NCI-H1694 (cell line): ENCODE measurements at regions not wholly inside any gene's neighbourhood (a gene's known extent, or its start where the extent isn't known, plus 50 kb on each side); places are given as distances from the start of the nearest gene placed in this dataset.

ENCODE experiments used
- DNase-seq: peaks from one replicate; lab custom pipeline; 2025; lab: John Stamatoyannopoulos, UW

- DNase-seq: no peak
Observed at GRCh38 chr6:147716434-147716833, 207.9 kb downstream of the SAMD5 start.

GRCh38 chr6:147717991-147718390, 209.5 kb downstream of the SAMD5 start:
- DNase-seq: no peak

- DNase-seq: no peak
Observed at GRCh38 chr6:147722158-147722557, 213.7 kb downstream of the SAMD5 start.

DNA sequence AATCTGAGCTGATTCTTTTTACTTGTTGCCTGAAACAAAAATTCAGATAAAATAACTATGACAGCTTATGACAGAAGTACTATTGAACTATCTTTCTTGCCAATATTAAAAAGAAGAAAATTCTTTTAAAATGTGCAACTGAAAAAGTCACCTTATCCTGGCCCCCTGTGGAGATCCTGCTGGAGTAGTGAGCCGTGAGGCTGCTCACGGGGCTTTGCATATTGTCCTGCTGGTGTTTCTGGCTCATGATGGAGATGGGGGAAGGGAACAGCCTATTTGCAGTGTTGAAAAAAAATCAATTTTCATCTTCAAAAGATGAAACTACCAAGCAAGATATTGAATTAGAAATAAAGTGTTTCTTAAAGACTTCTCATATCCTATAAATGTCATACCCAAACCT, 216.0 kb downstream of the SAMD5 start:
- no peak for DNase-seq

- DNase-seq: no peak
Observed at GRCh38 chr6:147726342-147726741, 217.9 kb downstream of the SAMD5 start.

GRCh38 chr6:147728903-147729302, 220.4 kb downstream of the SAMD5 start:
- DNase-seq: no peak

DNA sequence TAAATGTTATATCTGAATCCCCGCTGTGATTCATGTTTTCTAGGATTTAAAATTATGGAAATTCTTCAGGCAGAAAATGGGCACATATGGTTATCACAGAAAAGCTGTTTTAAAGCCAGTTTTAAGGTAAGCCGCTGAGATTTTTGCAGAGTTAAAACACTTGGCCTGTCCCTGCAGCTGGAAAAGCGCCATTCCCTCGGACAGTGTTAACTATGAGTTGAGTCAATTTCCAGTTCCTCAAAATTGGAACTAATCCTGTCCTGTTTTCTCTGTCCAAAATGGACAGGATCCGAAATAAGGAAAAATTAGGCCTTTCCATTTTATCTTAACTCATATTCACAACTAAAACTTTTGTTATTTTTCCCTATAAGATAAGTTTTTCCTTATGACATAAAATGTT, 225.2 kb downstream of the SAMD5 start:
- DNase-seq: no peak

DNA sequence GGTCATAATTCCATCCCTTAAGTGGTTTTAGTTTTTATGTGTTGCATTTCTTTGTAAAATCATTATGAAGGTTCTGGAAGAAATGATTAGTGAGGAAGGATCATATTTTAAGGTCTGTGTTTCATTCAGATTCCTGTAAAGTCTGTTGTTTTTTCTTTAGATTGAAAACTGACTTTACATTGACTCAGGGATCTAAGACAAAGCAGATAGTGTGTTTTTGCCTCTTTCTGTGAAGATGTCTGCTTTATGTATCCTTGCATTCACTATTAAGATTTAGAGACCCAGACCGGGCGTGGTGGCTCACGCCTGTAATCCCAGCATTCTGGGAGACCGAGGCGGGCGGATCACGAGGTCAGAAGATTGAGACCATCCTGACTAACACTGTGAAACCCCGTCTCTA, 225.7 kb downstream of the SAMD5 start:
- no peak for DNase-seq

- no peak for DNase-seq
Observed at GRCh38 chr6:147735924-147736323, 227.4 kb downstream of the SAMD5 start.

GRCh38 chr6:147737115-147737514, 228.6 kb downstream of the SAMD5 start:
- no peak for DNase-seq

DNA sequence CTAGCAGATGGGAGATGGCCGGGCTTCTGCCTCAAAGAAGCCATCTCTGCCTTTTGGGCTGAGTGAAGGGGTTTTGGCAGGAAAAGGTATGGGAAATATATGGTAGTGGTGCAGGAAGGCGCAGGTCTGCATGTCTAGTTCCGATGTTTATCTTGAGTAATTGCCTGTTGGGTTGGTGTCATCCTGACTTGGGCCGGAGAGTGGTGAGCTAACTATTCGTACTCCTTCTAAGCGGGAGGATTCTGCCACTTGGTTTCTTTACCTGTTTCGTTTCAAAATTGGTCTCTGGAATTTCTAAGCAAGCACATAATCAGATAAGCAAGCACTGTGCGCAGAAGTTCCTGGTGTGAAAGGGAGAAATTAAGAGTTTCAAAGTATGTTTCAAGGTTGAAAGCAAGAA, 229.6 kb downstream of the SAMD5 start:
- no peak for DNase-seq

DNA sequence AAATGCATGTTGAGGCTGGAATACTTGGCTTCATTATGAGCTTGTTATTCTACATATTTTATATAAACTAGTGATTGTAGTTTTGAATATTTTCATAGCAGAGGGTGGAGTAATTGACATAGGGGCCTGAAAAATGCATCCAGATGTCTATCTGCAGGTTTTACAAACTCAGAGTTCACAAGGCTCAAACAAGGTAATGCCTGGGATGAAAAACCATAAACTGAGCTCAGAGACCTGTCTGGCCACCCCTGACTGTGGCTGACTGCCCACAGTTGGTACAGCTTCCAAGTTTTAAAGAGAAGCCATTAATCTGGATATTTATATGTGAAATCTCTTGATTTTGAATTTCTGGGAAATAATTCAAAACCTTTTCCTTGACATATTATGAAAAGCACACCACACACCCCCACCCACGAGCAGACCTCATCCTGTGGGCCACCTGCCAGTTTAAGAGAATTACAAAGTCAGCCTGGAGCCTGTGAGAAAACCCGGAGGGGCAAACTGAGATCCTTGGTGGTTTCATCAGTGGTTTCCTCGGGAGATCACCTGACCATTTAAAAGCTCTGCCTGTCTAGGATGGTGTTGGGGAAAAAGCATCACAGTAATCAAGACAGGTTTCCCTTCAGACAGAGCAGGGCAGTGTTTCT, 230.1 kb downstream of the SAMD5 start:
- no peak for DNase-seq

GRCh38 chr6:147740326-147740725, 231.8 kb downstream of the SAMD5 start:
- DNase-seq: no peak

DNA sequence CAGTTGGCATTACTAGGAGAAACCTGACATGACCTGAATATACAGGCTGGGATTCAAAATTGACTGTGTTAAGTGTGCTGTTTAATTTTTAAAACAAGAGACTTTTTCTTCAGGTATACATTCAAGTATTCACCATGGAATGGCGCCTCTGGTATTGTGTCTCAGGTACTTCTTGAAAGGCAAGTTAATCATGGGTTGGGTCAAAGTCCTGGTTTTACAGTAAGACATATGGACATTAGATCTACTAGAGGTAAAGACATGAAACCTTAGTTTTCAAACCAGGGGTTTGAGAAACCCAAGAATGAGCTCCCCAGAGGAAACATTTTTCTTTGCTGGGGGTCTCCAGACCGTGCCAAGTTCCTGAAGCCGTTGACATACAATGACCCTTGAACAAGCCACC, 232.4 kb downstream of the SAMD5 start:
- no peak for DNase-seq

DNA sequence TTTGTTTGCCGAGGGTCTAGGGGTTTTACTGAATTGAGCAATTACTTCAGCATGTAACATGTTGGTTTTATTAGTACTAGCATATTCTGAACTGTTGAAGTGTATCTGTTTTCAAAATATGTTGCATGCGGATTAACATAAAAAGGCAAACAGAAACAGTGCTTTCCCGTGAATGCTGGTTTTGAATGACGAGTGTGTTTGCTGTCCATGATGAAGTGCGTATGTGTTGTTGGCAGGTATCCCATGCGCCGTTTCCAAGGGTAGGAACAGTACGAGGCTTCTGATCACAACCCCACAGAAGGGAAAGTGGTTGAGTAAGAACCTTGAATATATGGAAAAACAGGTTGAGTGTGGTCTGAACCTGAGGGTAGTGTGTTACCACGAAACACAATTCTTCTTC, 232.9 kb downstream of the SAMD5 start:
- no peak for DNase-seq

GRCh38 chr6:147742440-147742839, 233.9 kb downstream of the SAMD5 start:
- DNase-seq: no peak

- no peak for DNase-seq
Observed at GRCh38 chr6:147744012-147744411, 235.5 kb downstream of the SAMD5 start.

DNA sequence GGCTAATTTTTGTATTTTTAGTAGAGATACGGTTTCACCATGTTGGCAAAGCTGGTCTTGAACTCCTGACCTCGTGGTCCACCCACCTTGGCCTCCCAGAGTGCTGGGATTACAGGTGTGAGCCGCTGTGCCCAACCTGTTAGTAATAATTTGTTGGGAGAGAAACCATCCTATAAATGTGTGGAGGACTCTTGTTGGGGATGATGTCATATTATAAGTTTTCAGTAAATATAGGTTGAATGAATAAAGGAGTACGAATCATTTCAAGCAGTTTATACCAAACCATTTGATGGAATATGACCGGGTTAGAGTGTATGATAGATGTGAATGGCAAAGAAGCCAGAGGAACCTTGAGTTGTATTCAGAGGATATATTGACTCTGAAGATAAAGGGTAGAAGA, 240.8 kb downstream of the SAMD5 start:
- DNase-seq: no peak

DNA sequence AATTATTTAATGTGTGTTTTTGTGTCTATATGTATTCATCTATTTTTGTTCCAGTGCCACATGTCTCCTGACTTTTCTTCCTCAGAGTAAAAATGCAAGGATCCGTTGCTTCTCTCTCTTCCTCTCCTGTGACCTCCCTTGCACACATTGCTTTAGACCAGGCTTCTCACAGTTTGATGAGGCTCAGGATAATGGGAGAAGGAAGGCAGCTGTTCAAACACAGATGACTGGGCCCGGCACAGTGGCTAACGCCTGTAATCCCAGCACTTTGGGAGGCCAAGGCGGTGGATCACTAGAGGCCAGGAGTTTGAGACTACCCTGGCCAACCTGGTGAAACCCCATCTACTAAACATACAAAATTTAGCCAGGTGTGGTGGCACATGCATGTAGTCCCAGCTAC, 241.9 kb downstream of the SAMD5 start:
- no peak for DNase-seq

- DNase-seq: no peak
Observed at GRCh38 chr6:147751232-147751631, 242.7 kb downstream of the SAMD5 start.

GRCh38 chr6:147752689-147753403, 244.4 kb downstream of the SAMD5 start:
- DNase-seq: no peak

DNA sequence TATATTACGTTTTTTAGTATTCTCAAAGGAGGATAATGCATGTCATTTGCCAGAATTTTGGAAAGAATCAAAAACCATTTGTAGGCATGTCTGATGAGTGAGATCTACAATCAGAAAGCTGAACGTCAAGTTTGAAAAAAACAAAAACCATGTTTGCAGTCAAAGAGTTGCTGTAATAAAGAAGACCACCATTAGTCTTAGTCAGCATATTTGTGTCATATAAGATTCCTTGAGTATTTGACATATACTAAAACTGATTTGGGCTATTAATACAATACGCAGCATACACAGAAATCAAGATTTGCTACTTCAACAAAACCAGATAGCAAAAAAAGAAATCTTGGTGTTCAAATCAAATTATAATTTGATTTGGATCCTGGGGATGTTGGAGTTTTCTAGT, 247.5 kb downstream of the SAMD5 start:
- no peak for DNase-seq

DNA sequence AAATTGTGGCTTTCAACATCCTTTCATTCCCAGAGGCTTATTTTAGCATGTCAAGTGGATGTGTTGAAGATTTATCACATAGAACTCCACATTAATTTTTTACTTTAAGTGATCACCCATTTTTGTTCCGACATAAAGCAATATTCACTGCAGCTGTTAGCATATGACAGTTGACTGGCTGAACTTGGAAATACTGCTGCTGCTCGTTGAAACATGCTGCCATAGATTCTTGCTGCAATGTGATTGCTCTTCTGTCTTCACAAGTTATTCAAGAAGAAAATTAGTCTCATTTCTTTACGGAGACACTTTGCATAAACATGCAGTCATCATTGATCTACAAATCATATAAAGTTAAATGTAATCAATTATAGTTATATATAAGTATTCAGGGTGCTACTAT, 248.4 kb downstream of the SAMD5 start:
- DNase-seq: no peak

GRCh38 chr6:147757291-147757690, 248.8 kb downstream of the SAMD5 start:
- DNase-seq: no peak
